A549 (cell line): ENCODE measurements at regions not wholly inside any gene's neighbourhood (a gene's known extent, or its start where the extent isn't known, plus 50 kb on each side); places are given as distances from the start of the nearest gene placed in this dataset.
"Not testable (repeated sequence)": the region's sequence is repeated elsewhere in the genome, so short reads cannot be mapped to it uniquely, and the experiment has no call there.

Experiments used
- CTCF ChIP-seq: fragments of >200 bp; sonication (Bioruptor Twin); formaldehyde crosslinking; IDR thresholded peaks from 3 replicates; pipeline ENCODE4 v1.5.1; 2016
- EP300 ChIP-seq, 2 experiments: fragments of >200 bp; sonication (Bioruptor Twin); formaldehyde crosslinking; IDR thresholded peaks; 2 replicates in 1 of 2; 3 replicates in 1 of 2; pipeline ENCODE4 v1.6.1; 2016 to 2017
- ESRRA ChIP-seq: fragments of 150-350 bp; IDR thresholded peaks from 2 replicates; pipeline ENCODE4 v1.6.1; 2014; ENCODE audit warnings: mild to moderate bottlenecking, low read length, borderline replicate concordance
- HDAC2 ChIP-seq: fragments of 200-600 bp; sonication (generic); IDR thresholded peaks from 2 replicates; pipeline ENCODE4 v1.6.1; 2016
- JUN ChIP-seq, 2 experiments: fragments of >200 bp; sonication (Bioruptor Twin); formaldehyde crosslinking; IDR thresholded peaks; 2 replicates in 1 of 2; 3 replicates in 1 of 2; pipeline ENCODE4 v1.6.1; 2016 to 2017
- MAFK ChIP-seq: fragments of 450-650 bp; IDR thresholded peaks from 2 replicates; pipeline ENCODE4 v1.6.1; 2014; ENCODE audit not compliant: partially characterized antibody
- MAZ ChIP-seq: fragments of 150-350 bp; IDR thresholded peaks from 2 replicates; pipeline ENCODE4 v1.6.1; 2014; ENCODE audit warnings: antibody characterized with exemption, low read depth, low read length, borderline replicate concordance
- POLR2A ChIP-seq: IDR thresholded peaks from 2 replicates; pipeline ENCODE4 v1.6.1; 2012; ENCODE audit warnings: mild to moderate bottlenecking, low read length
- POLR2AphosphoS2 ChIP-seq: conservative IDR thresholded peaks from 2 replicates; pipeline ENCODE4 v1.6.1; 2012; ENCODE audit warnings: low read length, improper control_type of control experiment, inconsistent platforms
- RAD21 ChIP-seq, 2 experiments: fragments of >200 bp in 1 of 2; sonication (Bioruptor Twin) in 1 of 2; formaldehyde crosslinking in 1 of 2; IDR thresholded peaks in 1 of 2; conservative IDR thresholded peaks in 1 of 2; 2 replicates in 1 of 2; 3 replicates in 1 of 2; pipeline ENCODE4 v1.6.1; 2012 to 2018; ENCODE audit warnings: inconsistent platforms in 1 of 2
- RCOR1 ChIP-seq: fragments of 150-350 bp; IDR thresholded peaks from 2 replicates; pipeline ENCODE4 v1.6.1; 2014; ENCODE audit warnings: antibody characterized with exemption, low read length, low read depth
- REST ChIP-seq: fragments of 200-600 bp; sonication (generic); IDR thresholded peaks from 2 replicates; pipeline ENCODE4 v1.6.1; 2016; ENCODE audit warnings: antibody characterized with exemption, mild to moderate bottlenecking, moderate library complexity
- USF2 ChIP-seq: fragments of 450-650 bp; IDR thresholded peaks from 2 replicates; pipeline ENCODE4 v1.6.1; 2014; ENCODE audit warnings: antibody characterized with exemption

- TF ChIP-seq POLR2A; REST; EP300 (IDR thresholded peaks at IDR 0.05); POLR2AphosphoS2; JUN (IDR thresholded peaks at IDR 0.05); USF2; HDAC2; RAD21 (conservative IDR thresholded peaks at IDR 0.05 in 1 of 2, IDR thresholded peaks at IDR 0.05 in 1 of 2); ESRRA; CTCF; RCOR1; MAZ: not testable (repeated sequence)
- peak; percentile 82 for TF ChIP-seq MAFK
Measured at GRCh38 chr12:105683836-105684235, 353.3 kb downstream of the C12orf75 start.
